ENCODE measurements at regions not wholly inside any gene's neighbourhood (a gene's known extent, or its start where the extent isn't known, plus 50 kb on each side); places are given as distances from the start of the nearest gene placed in this dataset.

GRCh38 chr10:131429942-131430341 lies 118.4 kb upstream of the TCERG1L start:
- H3K27me3 ChIP-seq (replicated peaks; ENCODE audit: insufficient read depth): no peaks in the 10 kb centered on the region
- no peaks in the 10 kb centered on the region for H3K36me3 ChIP-seq
- no peaks in the 10 kb centered on the region for H3K9me3 ChIP-seq
- H3K27ac ChIP-seq: no peak overlapping the region
- TF ChIP-seq CTCF (IDR thresholded peaks at IDR 0.05): no peak
- H3K4me1 ChIP-seq (ENCODE audit: control insufficient read depth in 1 of 2, low read depth in 2 of 2): no peaks in the 10 kb centered on the region
- no peak for ATAC-seq (ENCODE audit: insufficient number of reproducible peaks, low FRiP score, low read depth)
- no peak for DNase-seq (ENCODE audit: low spot score)
- no peak overlapping the region for H3K4me3 ChIP-seq

GRCh38 chr10:131430716-131431412 lies 119.3 kb upstream of the TCERG1L start:
- ATAC-seq (ENCODE audit: insufficient number of reproducible peaks, low FRiP score, low read depth) (no peak), DNase-seq (ENCODE audit: low spot score) (no peak)
- no peak overlapping the region for H3K4me3 ChIP-seq
- no peaks in the 10 kb centered on the region for H3K4me1 ChIP-seq (ENCODE audit: control insufficient read depth in 1 of 2, low read depth in 2 of 2)
- H3K9me3 ChIP-seq: no peaks in the 10 kb centered on the region
- no peak for TF ChIP-seq CTCF (IDR thresholded peaks at IDR 0.05)
- H3K27ac ChIP-seq: no peak overlapping the region
- H3K36me3 ChIP-seq: no peaks in the 10 kb centered on the region
- H3K27me3 ChIP-seq (replicated peaks; ENCODE audit: insufficient read depth): no peaks in the 10 kb centered on the region

- Histone ChIP-seq H3K27me3 (replicated peaks; ENCODE audit: insufficient read depth) (no peaks in the 10 kb centered on the region), H3K36me3 (no peaks in the 10 kb centered on the region), H3K27ac (no peak overlapping the region), H3K4me1 (ENCODE audit: control insufficient read depth in 1 of 2, low read depth in 2 of 2) (no peaks in the 10 kb centered on the region), H3K9me3 (no peaks in the 10 kb centered on the region), H3K4me3 (no peak overlapping the region)
- TF ChIP-seq CTCF (IDR thresholded peaks at IDR 0.05): no peak
- no peak for DNase-seq (ENCODE audit: low spot score)
- ATAC-seq (ENCODE audit: insufficient number of reproducible peaks, low FRiP score, low read depth): no peak
Measured at GRCh38 chr10:131431533-131431932, 120.0 kb upstream of the TCERG1L start.

GRCh38 chr10:131431978-131432690 lies 120.6 kb upstream of the TCERG1L start:
- Histone ChIP-seq H3K27ac (no peak overlapping the region), H3K9me3 (no peaks in the 10 kb centered on the region), H3K4me3 (no peak overlapping the region), H3K27me3 (replicated peaks; ENCODE audit: insufficient read depth) (no peaks in the 10 kb centered on the region), H3K4me1 (ENCODE audit: control insufficient read depth in 1 of 2, low read depth in 2 of 2) (no peaks in the 10 kb centered on the region), H3K36me3 (no peaks in the 10 kb centered on the region)
- TF ChIP-seq CTCF (IDR thresholded peaks at IDR 0.05): no peak
- ATAC-seq (ENCODE audit: insufficient number of reproducible peaks, low FRiP score, low read depth) (no peak), DNase-seq (ENCODE audit: low spot score) (no peak)

GRCh38 chr10:131433568-131433967 lies 122.0 kb upstream of the TCERG1L start:
- Histone ChIP-seq H3K36me3 (no peaks in the 10 kb centered on the region), H3K27me3 (replicated peaks; ENCODE audit: insufficient read depth) (no peaks in the 10 kb centered on the region), H3K4me1 (ENCODE audit: control insufficient read depth in 1 of 2, low read depth in 2 of 2) (no peaks in the 10 kb centered on the region), H3K9me3 (no peaks in the 10 kb centered on the region), H3K4me3 (no peak overlapping the region), H3K27ac (no peak overlapping the region)
- DNase-seq (ENCODE audit: low spot score): no peak
- no peak for ATAC-seq (ENCODE audit: insufficient number of reproducible peaks, low FRiP score, low read depth)
- TF ChIP-seq CTCF (IDR thresholded peaks at IDR 0.05): no peak

All from thoracic aorta (tissue), 2 donors.